GM23248 (cell line): ENCODE measurements at regions not wholly inside any gene's neighbourhood (a gene's known extent, or its start where the extent isn't known, plus 50 kb on each side); places are given as distances from the start of the nearest gene placed in this dataset.
"Not testable (repeated sequence)": the region's sequence is repeated elsewhere in the genome, so short reads cannot be mapped to it uniquely, and the experiment has no call there.

Source experiments
- DNase-seq: peaks from one replicate; pipeline ENCODE4 v3.0.0-alpha.2; 2015
- H2AFZ ChIP-seq: fragments of 200-600 bp; sonication (generic); 2 replicates; pipeline ENCODE4 v1.6.1; 2016; ENCODE audit warnings: antibody characterized with exemption
- H3F3A ChIP-seq: fragments of 200-600 bp; sonication (generic); 2 replicates; pipeline ENCODE4 v1.6.1; 2016; ENCODE audit warnings: mild to moderate bottlenecking, antibody characterized with exemption, mixed run types; ENCODE audit not compliant: insufficient read depth
- H3K27ac ChIP-seq: fragments of 200-600 bp; sonication (generic); 2 replicates; pipeline ENCODE4 v1.5.1; 2016; ENCODE audit warnings: mild to moderate bottlenecking
- H3K27me3 ChIP-seq: fragments of 200-600 bp; sonication (generic); replicated peaks from 2 replicates; pipeline ENCODE4 v1.6.1; 2016; ENCODE audit warnings: mild to moderate bottlenecking; ENCODE audit not compliant: insufficient read depth
- H3K36me3 ChIP-seq: fragments of 200-600 bp; sonication (generic); 2 replicates; pipeline ENCODE4 v1.6.1; 2016; ENCODE audit warnings: low read depth, mild to moderate bottlenecking
- H3K4me1 ChIP-seq: fragments of 200-600 bp; sonication (generic); 2 replicates; pipeline ENCODE4 v1.6.1; 2016; ENCODE audit warnings: mild to moderate bottlenecking; ENCODE audit not compliant: insufficient read depth
- H3K4me2 ChIP-seq: fragments of 200-600 bp; sonication (generic); one replicate; pipeline ENCODE4 v1.6.1; 2016; ENCODE audit warnings: mild to moderate bottlenecking; ENCODE audit not compliant: unreplicated experiment
- H3K4me3 ChIP-seq: fragments of 200-600 bp; sonication (generic); 2 replicates; pipeline ENCODE4 v1.5.1; 2016; ENCODE audit warnings: mild to moderate bottlenecking
- H3K79me2 ChIP-seq: fragments of 200-600 bp; sonication (generic); 2 replicates; pipeline ENCODE4 v1.6.1; 2016; ENCODE audit warnings: mild to moderate bottlenecking; ENCODE audit not compliant: insufficient read depth
- H3K9ac ChIP-seq: fragments of 200-600 bp; sonication (generic); 2 replicates; pipeline ENCODE4 v1.6.1; 2016; ENCODE audit warnings: mild to moderate bottlenecking
- H3K9me2 ChIP-seq: fragments of 200-600 bp; sonication (generic); 2 replicates; pipeline ENCODE4 v1.6.1; 2016; ENCODE audit warnings: mixed run types, mild to moderate bottlenecking, moderate library complexity; ENCODE audit not compliant: insufficient read depth
- H3K9me3 ChIP-seq: fragments of 200-600 bp; sonication (generic); one replicate; pipeline ENCODE4 v1.6.1; 2017; ENCODE audit warnings: low read depth
- H4K20me1 ChIP-seq: fragments of 200-600 bp; sonication (generic); 2 replicates; pipeline ENCODE4 v1.6.0; 2016; ENCODE audit not compliant: insufficient read depth
- EZH2 ChIP-seq: fragments of 200-600 bp; sonication (generic); IDR thresholded peaks from 2 replicates; pipeline ENCODE4 v1.6.1; 2018; ENCODE audit warnings: antibody characterized with exemption, mild to moderate bottlenecking; ENCODE audit not compliant: insufficient read depth, poor library complexity, severe bottlenecking
- EZH2phosphoT487 ChIP-seq: fragments of 200-600 bp; sonication (generic); IDR thresholded peaks from 2 replicates; pipeline ENCODE4 v1.6.1; 2018; ENCODE audit warnings: antibody characterized with exemption, moderate library complexity, mild to moderate bottlenecking, low read depth; ENCODE audit not compliant: insufficient read depth
- WGBS, 2 experiments: methylation state at CpG; one replicate each; pipeline ENCODE4 v1.1.6; 2015 to 2017; ENCODE audit warnings: low lambda C conversion rate in 2 of 2, low coverage in 1 of 2; ENCODE audit errors: missing lambda C conversion rate in 2 of 2; 5-methylcytosine and 5-hydroxymethylcytosine counted together
- in situ Hi-C: fragments of 300-500 bp; cut with MboI; formaldehyde crosslinking; loops from 2 replicates; pipeline ENCODE4 v1.15.0; 2020

DNA sequence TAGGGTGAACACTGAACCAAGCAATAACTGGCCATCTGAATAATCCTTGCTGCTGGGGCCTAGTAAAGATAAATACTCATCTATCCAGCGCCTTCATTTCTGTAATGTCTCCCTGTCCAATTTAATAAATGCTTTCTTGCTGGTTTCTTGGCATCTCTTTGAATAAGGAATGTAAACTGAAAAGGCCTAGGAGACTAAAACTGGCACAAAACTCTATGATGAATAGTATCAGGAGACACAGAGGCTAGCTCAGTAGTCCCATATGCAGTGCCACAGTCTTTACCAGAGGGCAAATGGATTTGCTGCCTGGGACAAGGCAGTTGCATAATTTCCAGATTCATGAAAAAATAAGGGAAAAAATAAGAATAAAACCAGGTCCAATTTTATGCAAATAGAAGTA lies 324.4 kb downstream of the CENPW start:
- peak; percentile 50 for DNase-seq
- TF ChIP-seq EZH2phosphoT487 (no peak), EZH2 (no peak)
- no peaks in the 10 kb centered on the region for H3K9me3 ChIP-seq
- in situ Hi-C loops: loop anchor here (25.0 kb wide), 1 partner anchor 627 kb away; no protein-coding TSS in a partner anchor
- no peak overlapping the region for H3K9ac ChIP-seq
- H3K27ac ChIP-seq: no peak overlapping the region
- peaks cover 48% of the 10 kb centered on the region for H3K4me1 ChIP-seq
- no peak overlapping the region for H3K4me2 ChIP-seq
- no peak overlapping the region for H2AFZ ChIP-seq
- H3K9me2 ChIP-seq: no peaks in the 10 kb centered on the region
- H3F3A ChIP-seq: peaks cover 15% of the 10 kb centered on the region
- no peaks in the 10 kb centered on the region for H4K20me1 ChIP-seq
- no peak overlapping the region for H3K4me3 ChIP-seq
- no peaks in the 10 kb centered on the region for H3K27me3 ChIP-seq
- no peaks in the 10 kb centered on the region for H3K36me3 ChIP-seq
- H3K79me2 ChIP-seq: no peaks in the 10 kb centered on the region
- WGBS, 2 experiments: 86 to 95% methylated on average over 1 of the region's 1 CpG

DNA sequence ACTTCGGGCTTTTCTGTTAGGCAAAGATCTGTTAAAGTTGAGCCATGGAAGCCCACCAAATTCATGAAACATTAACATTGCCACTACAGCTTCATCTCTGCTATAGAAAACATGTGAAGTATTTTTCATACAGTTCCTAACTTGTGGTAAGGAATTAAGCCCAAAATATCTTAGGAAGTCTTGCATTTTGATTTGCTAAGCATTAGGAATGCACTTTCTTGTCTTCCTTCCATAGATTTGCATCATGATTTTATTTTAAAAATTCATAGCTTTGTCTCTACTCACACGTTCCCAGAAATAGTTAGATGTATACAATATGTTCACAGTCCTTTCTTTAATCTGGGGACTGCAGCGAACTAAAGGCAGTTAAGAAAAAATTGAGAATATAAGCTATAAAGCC lies 325.6 kb downstream of the CENPW start:
- Histone ChIP-seq H3K36me3 (no peaks in the 10 kb centered on the region), H3K27ac (no peak overlapping the region), H4K20me1 (no peaks in the 10 kb centered on the region), H2AFZ (0 out of 2 replicates have a peak overlapping the region, but pooled peaks have one; percentile 2), H3K79me2 (no peaks in the 10 kb centered on the region), H3F3A (peaks cover 15% of the 10 kb centered on the region), H3K27me3 (no peaks in the 10 kb centered on the region), H3K9ac (no peak overlapping the region), H3K4me2 (no peak overlapping the region), H3K4me3 (no peak overlapping the region), H3K9me3 (no peaks in the 10 kb centered on the region), H3K9me2 (no peaks in the 10 kb centered on the region), H3K4me1 (peaks cover 46% of the 10 kb centered on the region)
- in situ Hi-C loops: loop anchor here (25.0 kb wide), 1 partner anchor 628 kb away; no protein-coding TSS in a partner anchor
- 88 to 93% methylated on average over 3 of the region's 3 CpGs for WGBS, 2 experiments
- TF ChIP-seq EZH2: no peak
- no peak for DNase-seq

DNA sequence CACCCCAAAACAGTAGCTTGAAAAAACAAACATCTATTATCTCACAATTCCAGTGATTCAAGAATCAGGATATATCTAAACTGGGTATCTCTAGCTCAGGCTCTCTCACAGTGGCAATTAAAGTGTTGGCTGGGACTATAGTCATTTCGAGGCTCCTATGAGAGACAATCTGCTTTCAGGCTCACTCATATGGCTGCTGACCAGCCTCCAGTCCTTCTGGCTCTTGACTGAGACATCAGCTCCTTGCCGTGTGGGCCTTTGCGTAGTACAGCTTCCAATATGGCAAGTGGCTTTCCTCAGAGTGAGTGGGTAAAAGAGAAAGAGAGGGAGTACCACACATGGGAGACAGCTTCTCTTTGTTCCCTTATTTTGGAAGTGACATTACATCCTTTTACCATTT lies 327.2 kb downstream of the CENPW start:
- Histone ChIP-seq H2AFZ (no peak overlapping the region), H3K27ac (no peak overlapping the region), H3K27me3 (no peaks in the 10 kb centered on the region), H3K9me3 (no peaks in the 10 kb centered on the region), H3K4me1 (peaks cover 32% of the 10 kb centered on the region), H3K4me2 (no peak overlapping the region), H3K79me2 (no peaks in the 10 kb centered on the region), H3F3A (peaks cover 12% of the 10 kb centered on the region), H3K36me3 (no peaks in the 10 kb centered on the region), H3K9ac (no peak overlapping the region), H4K20me1 (no peaks in the 10 kb centered on the region), H3K4me3 (no peak overlapping the region), H3K9me2 (no peaks in the 10 kb centered on the region)
- in situ Hi-C loops: loop anchor here (25.0 kb wide), 1 partner anchor 630 kb away; no protein-coding TSS in a partner anchor
- no peak for DNase-seq
- 92 to 93% methylated on average over 3 of the region's 3 CpGs for WGBS, 2 experiments
- no peak for TF ChIP-seq EZH2
- TF ChIP-seq EZH2phosphoT487: no peak

- TF ChIP-seq EZH2: no peak
- H3F3A ChIP-seq: peaks cover 10% of the 10 kb centered on the region
- H3K4me3 ChIP-seq: no peak overlapping the region
- no peak overlapping the region for H3K27ac ChIP-seq
- no peaks in the 10 kb centered on the region for H4K20me1 ChIP-seq
- no peak overlapping the region for H3K9ac ChIP-seq
- H3K36me3 ChIP-seq: no peaks in the 10 kb centered on the region
- no peak for DNase-seq
- in situ Hi-C loops: loop anchor here (25.0 kb wide), 1 partner anchor 630 kb away; no protein-coding TSS in a partner anchor
- H3K4me2 ChIP-seq: no peak overlapping the region
- H3K4me1 ChIP-seq: peaks cover 26% of the 10 kb centered on the region
- H3K9me2 ChIP-seq: no peaks in the 10 kb centered on the region
- no peaks in the 10 kb centered on the region for H3K79me2 ChIP-seq
- no peaks in the 10 kb centered on the region for H3K9me3 ChIP-seq
- H2AFZ ChIP-seq: no peak overlapping the region
- H3K27me3 ChIP-seq: no peaks in the 10 kb centered on the region
Observed at GRCh38 chr6:126667728-126668127, 327.8 kb downstream of the CENPW start.

DNA sequence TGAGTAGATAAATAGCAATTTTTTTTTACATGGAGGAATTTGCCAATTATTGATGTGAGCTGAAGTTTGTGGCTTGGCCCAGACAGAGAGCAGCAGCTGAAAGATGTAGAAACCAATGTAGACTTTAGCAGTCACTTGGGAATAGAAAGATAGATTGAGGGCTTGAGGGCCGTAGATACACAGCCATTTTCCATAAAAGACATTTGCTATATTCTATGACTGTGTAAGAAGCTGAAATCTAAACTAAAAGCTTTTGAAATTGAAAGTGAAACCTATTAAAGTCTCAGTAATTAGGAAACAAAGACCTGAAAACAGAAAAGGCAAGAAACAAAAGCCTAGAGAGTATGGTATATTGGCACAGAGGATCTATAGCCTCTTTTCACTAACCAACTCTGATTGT lies 332.7 kb downstream of the CENPW start:
- Histone ChIP-seq H4K20me1 (no peaks in the 10 kb centered on the region), H3K4me2 (peak overlapping the region; percentile 56), H3K36me3 (no peaks in the 10 kb centered on the region), H3K27me3 (no peaks in the 10 kb centered on the region), H3K9me2 (no peaks in the 10 kb centered on the region), H3K9me3 (no peaks in the 10 kb centered on the region), H3K27ac (0 out of 2 replicates have a peak overlapping the region, but pooled peaks have one; percentile 12), H3K4me3 (no peak overlapping the region), H3K9ac (peak overlapping the region; percentile 27), H2AFZ (peak overlapping the region; percentile 74), H3F3A (0 out of 2 replicates have a peak, but pooled peaks cover 4% of the 10 kb centered on the region), H3K4me1 (no peaks in the 10 kb centered on the region), H3K79me2 (no peaks in the 10 kb centered on the region)
- peak; percentile 40 for DNase-seq
- TF ChIP-seq EZH2phosphoT487 (no peak), EZH2 (no peak)
- in situ Hi-C loops: loop anchor here (25.0 kb wide), 1 partner anchor 635 kb away; no protein-coding TSS in a partner anchor
- 24 to 32% methylated on average over 1 of the region's 1 CpG for WGBS, 2 experiments

- WGBS, 2 experiments: 86 to 93% methylated on average over 12 to 13 of the region's 13 CpGs
- H3K79me2 ChIP-seq: not testable (repeated sequence)
Observed at GRCh38 chr6:126673749-126674148, 333.8 kb downstream of the CENPW start.

More at GRCh38 chr6:126673749-126674148, 333.8 kb downstream of the CENPW start:
- not testable (repeated sequence) for H3F3A ChIP-seq, H3K9me2 ChIP-seq, H2AFZ ChIP-seq, H3K27me3 ChIP-seq, H4K20me1 ChIP-seq, DNase-seq, H3K27ac ChIP-seq, H3K9ac ChIP-seq, H3K4me2 ChIP-seq, H3K4me1 ChIP-seq, H3K4me3 ChIP-seq, H3K9me3 ChIP-seq, H3K36me3 ChIP-seq
- in situ Hi-C loops: loop anchor here (25.0 kb wide), 1 partner anchor 636 kb away; no protein-coding TSS in a partner anchor
